ENCODE measurements at regions not wholly inside any gene's neighbourhood (a gene's known extent, or its start where the extent isn't known, plus 50 kb on each side); places are given as distances from the start of the nearest gene placed in this dataset.

DNA sequence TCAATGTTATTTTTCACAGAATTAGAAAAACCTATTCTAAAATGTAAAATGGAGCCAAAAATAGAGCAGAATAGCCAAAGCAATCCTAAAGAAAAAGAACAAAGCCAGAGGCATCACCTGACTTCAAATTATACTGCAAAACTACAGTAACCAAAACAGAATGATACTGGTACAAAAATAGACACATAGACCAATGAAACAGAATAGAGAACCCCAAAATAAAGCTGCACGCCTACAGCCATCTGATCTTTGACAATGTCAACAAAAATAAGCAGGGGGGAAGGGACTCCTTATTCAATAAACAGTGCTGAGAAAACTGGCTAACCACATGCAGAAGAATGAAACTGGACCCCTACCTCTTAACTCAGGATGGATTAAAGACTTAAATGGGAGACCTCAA, 65.8 kb upstream of the PDE4D start:
- DNase-seq (ENCODE audit: low spot score) = no peak

DNA sequence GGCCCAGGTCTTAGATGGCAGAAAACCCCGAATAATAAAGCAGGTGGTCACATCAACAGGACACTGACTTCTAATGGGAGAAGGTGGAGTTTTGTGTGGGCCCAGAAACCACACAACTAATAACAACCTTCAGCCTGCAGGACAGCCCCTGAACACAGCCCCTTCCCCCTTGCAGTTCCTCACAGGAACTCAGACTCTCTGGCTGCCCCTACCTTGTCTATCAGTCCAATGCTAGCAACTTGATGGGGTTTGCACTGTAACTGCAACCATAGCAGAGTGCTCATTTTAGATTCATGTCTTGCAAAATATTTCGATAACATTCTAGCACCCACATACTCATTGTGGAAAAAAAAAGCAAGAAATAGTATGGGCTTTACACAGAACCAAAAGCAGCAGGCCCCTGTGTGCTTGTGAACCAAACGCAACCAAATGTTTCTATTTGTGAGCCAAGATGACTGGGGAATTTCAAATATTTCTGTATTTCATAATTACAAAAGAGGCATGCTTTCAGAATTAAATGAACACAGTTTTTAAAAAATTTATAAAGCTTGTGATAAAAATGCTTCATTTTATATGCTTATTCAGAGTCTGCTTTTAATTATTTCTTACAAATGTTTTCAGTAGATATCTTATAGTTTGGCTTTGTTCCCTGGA, 62.7 kb upstream of the PDE4D start:
- no peak for DNase-seq (ENCODE audit: low spot score)

DNA sequence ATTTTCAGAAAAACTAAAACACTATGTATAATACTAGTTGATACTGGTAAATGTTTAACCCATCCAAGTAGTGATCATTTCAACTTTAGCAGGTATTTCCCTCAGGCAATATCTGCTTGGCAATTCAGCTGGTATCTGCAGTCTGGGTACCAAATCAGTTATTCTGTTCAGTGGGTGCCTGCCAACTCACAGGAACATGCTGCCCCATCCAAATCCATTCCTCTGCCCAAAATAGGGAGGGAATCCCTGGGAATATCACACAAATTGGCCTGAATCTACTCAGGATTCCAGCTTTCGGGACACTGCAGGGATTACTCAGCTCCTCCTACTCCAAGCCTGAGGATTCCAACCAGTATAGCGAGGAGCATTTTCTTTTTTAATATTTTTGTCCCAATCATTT, 61.7 kb upstream of the PDE4D start:
- DNase-seq (ENCODE audit: low spot score) = no peak

DNA sequence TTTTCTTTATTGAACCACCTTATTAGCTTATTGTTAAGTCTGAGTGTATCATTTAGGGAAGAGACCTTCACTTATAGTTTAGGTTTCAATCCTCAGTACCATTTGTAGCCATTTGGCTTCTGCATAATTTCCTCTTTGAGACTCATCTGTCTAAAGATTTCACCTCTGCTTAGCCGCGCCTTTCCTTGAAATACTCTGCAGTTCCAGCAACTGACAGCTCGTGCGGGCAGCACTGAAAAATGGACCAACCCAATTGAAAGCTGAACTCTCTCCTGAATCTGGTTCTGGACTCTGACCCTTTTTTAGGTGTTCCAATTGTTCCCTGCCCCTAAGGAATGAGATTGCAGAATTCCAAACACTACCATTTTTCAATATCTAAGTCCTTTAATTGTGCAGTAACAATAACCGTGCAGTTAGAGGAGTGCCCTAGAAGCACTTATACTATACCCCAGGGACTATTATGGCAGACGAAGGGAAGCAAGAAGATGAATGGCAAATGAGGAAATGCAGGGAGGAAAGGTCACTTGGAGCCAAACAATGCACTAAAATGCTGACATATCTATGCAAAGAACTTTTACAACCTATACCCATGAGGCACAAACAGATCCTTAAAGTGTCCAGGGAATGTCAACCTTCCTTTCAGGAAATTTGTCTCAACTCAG, 50.1 kb upstream of the PDE4D start:
- DNase-seq (ENCODE audit: low spot score) = no peak

All from ureter (tissue), 1 donor.